ENCODE measurements at regions not wholly inside any gene's neighbourhood (a gene's known extent, or its start where the extent isn't known, plus 50 kb on each side); places are given as distances from the start of the nearest gene placed in this dataset.

GRCh38 chr12:92208613-92209121 lies 63.0 kb upstream of the BTG1 start:
- no peak for DNase-seq

GRCh38 chr12:92206596-92206995 lies 61.0 kb upstream of the BTG1 start:
- DNase-seq, result no peak

GRCh38 chr12:92206011-92206410 lies 60.4 kb upstream of the BTG1 start:
- no peak for DNase-seq

- no peak for DNase-seq
Observed at GRCh38 chr12:92199819-92200576, 54.4 kb upstream of the BTG1 start.

- no peak for DNase-seq
Observed at GRCh38 chr12:92197815-92198214, 52.2 kb upstream of the BTG1 start.

GRCh38 chr12:92196368-92196767 lies 50.7 kb upstream of the BTG1 start:
- no peak for DNase-seq
